ENCODE measurements at regions not wholly inside any gene's neighbourhood (a gene's known extent, or its start where the extent isn't known, plus 50 kb on each side); places are given as distances from the start of the nearest gene placed in this dataset.

- CTCF ChIA-PET (ENCODE audit: low intra/inter-chr PET ratio, low total read pairs) = no interaction called here
- FAIRE-seq = no peak
- 4% methylated on average over 3 of the region's 3 CpGs for WGBS (ENCODE audit: low lambda C conversion rate)
- intact Hi-C loops (cut with micrococcal nuclease; ENCODE audit: unreplicated experiment) (no loop called here), in situ Hi-C loops (cut with HindIII; ENCODE audit: extremely low pct_ligation_motif_present, low pct_unique_long_range_greater_than_20kb) (no loop called here)
- Histone ChIP-seq H3K27me3 (ENCODE audit: control insufficient read depth in 1 of 2, insufficient read depth in 2 of 2, low read length in 2 of 2) (no peaks in the 10 kb centered on the region), H3K4me1 (ENCODE audit: insufficient read depth, low read length) (no peaks in the 10 kb centered on the region), H3K36me3 (replicated peaks in 1 of 2; ENCODE audit: control insufficient read depth in 1 of 2, insufficient read depth in 2 of 2, low read length in 2 of 2) (no peaks in the 10 kb centered on the region), H2AFZ (ENCODE audit: low read length) (no peak overlapping the region), H3K9me3 (ENCODE audit: low read length) (no peaks in the 10 kb centered on the region), H4K20me1 (ENCODE audit: insufficient read depth, low read length) (no peaks in the 10 kb centered on the region), H3K79me2 (ENCODE audit: insufficient read depth, low read length) (no peaks in the 10 kb centered on the region), H3K4me3 (replicated peaks in 1 of 3; ENCODE audit: insufficient read depth in 1 of 3, low read depth in 2 of 3, low read length in 3 of 3) (no peak overlapping the region), H3K9ac (ENCODE audit: insufficient read depth, low read depth, low read length) (no peak overlapping the region), H3K4me2 (ENCODE audit: low read depth, low read length) (no peak overlapping the region), H3K27ac (ENCODE audit: extremely low read length, insufficient read depth, low read length) (no peak overlapping the region)
- DNase-seq (ENCODE audit: low spot score) = no peak
- POLR2A ChIA-PET = no interaction called here
- ATAC-seq = no peak
- TF ChIP-seq REL (CRISPR knock-in tag; conservative IDR thresholded peaks at IDR 0.05) (no peak), MIXL1 (CRISPR knock-in tag; IDR thresholded peaks at IDR 0.05) (no peak), MIER2 (CRISPR knock-in tag; IDR thresholded peaks at IDR 0.05) (no peak), DZIP1 (CRISPR knock-in tag; IDR thresholded peaks at IDR 0.05) (no peak), ZNF414 (CRISPR knock-in tag; IDR thresholded peaks at IDR 0.05) (no peak), THYN1 (CRISPR knock-in tag; IDR thresholded peaks at IDR 0.05; ENCODE audit: borderline replicate concordance, low read depth) (no peak), ZNF605 (CRISPR knock-in tag; IDR thresholded peaks at IDR 0.05) (no peak), ZNF598 (CRISPR knock-in tag; IDR thresholded peaks at IDR 0.05; ENCODE audit: borderline replicate concordance) (no peak), ZSCAN5A (CRISPR knock-in tag; IDR thresholded peaks at IDR 0.05; ENCODE audit: borderline replicate concordance) (no peak), MTA3 (CRISPR knock-in tag; IDR thresholded peaks at IDR 0.05) (no peak), TFDP1 (CRISPR knock-in tag; IDR thresholded peaks at IDR 0.05; ENCODE audit: borderline replicate concordance) (no peak), ZNF563 (CRISPR knock-in tag; IDR thresholded peaks at IDR 0.05) (no peak), ZNF225 (CRISPR knock-in tag; IDR thresholded peaks at IDR 0.05) (no peak)
- no TSS peak for BruUV-seq (replicated peaks)
Measured at GRCh38 chr5:23776684-23777083, 269.3 kb downstream of the PRDM9 start.

All from HepG2 (cell line).